ACHN (cell line): ENCODE measurements at regions not wholly inside any gene's neighbourhood (a gene's known extent, or its start where the extent isn't known, plus 50 kb on each side); places are given as distances from the start of the nearest gene placed in this dataset.
"Not testable (repeated sequence)": the region's sequence is repeated elsewhere in the genome, so short reads cannot be mapped to it uniquely, and the experiment has no call there.

Experiments
- DNase-seq: peaks from one replicate; pipeline ENCODE4 v3.0.0-alpha.2; 2015
- in situ Hi-C: cut with HindIII; loops from 2 replicates; pipeline ENCODE4 v1.10.0; 2017; ENCODE audit warnings: low sequenced_read_pairs, low pct_ligation_motif_present, low pct_unique_long_range_greater_than_20kb

- no peak for DNase-seq
- in situ Hi-C loops, result no loop called here
These were observed 77.9 kb upstream of the AADAT start for GRCh38 chr4:170167678-170168077.

DNA sequence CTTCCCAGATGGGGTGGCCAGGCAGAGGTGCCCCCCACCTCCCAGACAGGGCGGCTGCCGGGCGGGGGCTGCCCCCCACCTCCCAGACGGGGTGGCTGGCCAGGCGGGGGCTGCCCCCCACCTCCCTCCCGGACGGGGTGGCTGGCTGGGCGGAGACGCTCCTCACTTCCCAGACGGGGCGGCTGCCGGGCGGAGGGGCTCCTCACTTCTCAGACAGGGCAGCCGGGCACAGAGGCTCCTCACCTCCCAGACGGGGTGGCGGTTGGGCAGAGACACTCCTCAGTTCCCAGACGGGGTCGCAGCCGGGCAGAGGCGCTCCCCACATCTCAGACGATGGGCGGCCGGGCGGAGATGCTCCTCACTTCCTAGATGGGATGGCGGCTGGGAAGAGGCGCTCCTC, 76.4 kb upstream of the AADAT start:
- in situ Hi-C loops, DNase-seq: not testable (repeated sequence)

- no peak for DNase-seq
- in situ Hi-C loops, result no loop called here
These were observed 72.7 kb upstream of the AADAT start for GRCh38 chr4:170162416-170162815.

- no peak for DNase-seq
- in situ Hi-C loops, result no loop called here
These were observed 67.9 kb upstream of the AADAT start for GRCh38 chr4:170157670-170158069.

DNA sequence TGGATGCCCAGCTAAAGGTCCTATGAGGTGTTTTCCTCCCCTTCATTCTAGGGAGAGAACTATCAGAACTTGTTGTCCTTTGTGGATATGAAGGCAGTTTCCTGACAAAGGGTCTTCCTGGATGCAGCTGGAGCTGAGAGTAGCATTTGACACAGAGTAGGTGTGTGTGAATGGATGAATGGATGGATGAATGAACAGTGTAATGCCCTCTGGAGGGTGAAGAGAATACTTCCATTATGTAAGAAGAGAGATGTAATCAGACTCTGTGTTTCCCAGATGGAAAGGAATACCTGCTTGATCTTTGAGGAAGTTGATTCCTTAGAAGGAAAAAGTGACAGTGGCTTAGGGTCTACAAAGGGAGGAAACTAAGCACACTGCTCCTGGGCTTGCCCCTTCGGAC, 55.4 kb upstream of the AADAT start:
- in situ Hi-C loops, result no loop called here
- DNase-seq, result no peak

- DNase-seq, result no peak
- in situ Hi-C loops, result no loop called here
These were observed 50.0 kb upstream of the AADAT start for GRCh38 chr4:170139764-170140163.
